ENCODE measurements at regions not wholly inside any gene's neighbourhood (a gene's known extent, or its start where the extent isn't known, plus 50 kb on each side); places are given as distances from the start of the nearest gene placed in this dataset.
A peak's percentile ranks its signal among the peaks of the same experiment; 100 is the strongest.

DNA sequence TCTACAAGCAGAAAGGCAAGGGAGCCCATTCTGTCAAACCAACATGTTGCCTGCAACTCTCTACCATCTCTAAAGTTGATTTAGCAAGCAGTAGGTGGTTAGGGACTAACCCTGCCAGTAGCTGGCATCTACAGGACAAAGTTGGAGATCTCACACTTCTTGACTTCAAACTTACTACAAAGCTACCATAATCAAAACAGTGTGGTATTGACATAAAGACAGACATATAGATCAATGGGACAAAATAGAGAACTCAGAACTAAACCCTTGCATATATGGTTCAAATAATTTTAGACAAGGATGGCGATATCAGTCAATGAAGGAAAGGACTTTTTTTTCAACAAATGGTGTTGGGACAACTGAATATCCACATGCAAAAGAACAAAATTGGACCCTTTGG, 84.9 kb downstream of the MAP3K8 start:
- peaks cover 23% of the 10 kb centered on the region; the same call in 2 of the 3 replicates for H3K4me1 ChIP-seq
- DNase-seq (ENCODE audit: low read depth in 1 of 2, low spot score in 1 of 2) = no peak
- H3K4me3 ChIP-seq = no peak overlapping the region
- TF ChIP-seq KDM5A (IDR thresholded peaks at IDR 0.05) = no peak
- TF ChIP-seq, protein P1, sequence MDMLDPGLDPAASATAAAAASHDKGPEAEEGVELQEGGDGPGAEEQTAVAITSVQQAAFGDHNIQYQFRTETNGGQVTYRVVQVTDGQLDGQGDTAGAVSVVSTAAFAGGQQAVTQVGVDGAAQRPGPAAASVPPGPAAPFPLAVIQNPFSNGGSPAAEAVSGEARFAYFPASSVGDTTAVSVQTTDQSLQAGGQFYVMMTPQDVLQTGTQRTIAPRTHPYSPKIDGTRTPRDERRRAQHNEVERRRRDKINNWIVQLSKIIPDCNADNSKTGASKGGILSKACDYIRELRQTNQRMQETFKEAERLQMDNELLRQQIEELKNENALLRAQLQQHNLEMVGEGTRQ (IDR thresholded peaks at IDR 0.05) = no peak
- TF ChIP-seq KDM1A (IDR thresholded peaks at IDR 0.05; ENCODE audit: low read depth) = peak; percentile 73; the same call in 1 of the 2 replicates
- POLR2A ChIA-PET = no interaction called here
- no peak for FAIRE-seq
- no peak for ATAC-seq
- peaks cover 16% of the 10 kb centered on the region for H3K9me3 ChIP-seq
- CTCF ChIA-PET = interaction anchor here (1.0 to 5.1 kb wide), 5 partner anchors 10 to 126 kb away, joined by 3 to 20 read pairs (median 11); no protein-coding TSS in a partner anchor
- WGBS (ENCODE audit: missing lambda C conversion rate) = 71% methylated on average over 1 of the region's 1 CpG
- peak overlapping the region in 1 of 2 experiments; percentile 5; a peak in 2 of 6 replicates for H3K27ac ChIP-seq
- H3K4me2 ChIP-seq = no peak overlapping the region
